IMR-90 (cell line): ENCODE measurements at regions not wholly inside any gene's neighbourhood (a gene's known extent, or its start where the extent isn't known, plus 50 kb on each side); places are given as distances from the start of the nearest gene placed in this dataset.

ENCODE experiments used
- ATAC-seq: fragments of 200-7000 bp; cut with Tn5 transposase; 2 replicates; pipeline ENCODE4 v1.9.1; 2020; ENCODE audit warnings: low read depth, mild to moderate bottlenecking, moderate library complexity
- BruUV-seq: library from RNA; stranded (reverse); fragments of 400-500 nt; replicated peaks from 2 replicates; lab custom pipeline; 2021; lab: Mats Ljungman, UMichigan
- CTCF ChIA-PET: fragments of 300-600 bp; formaldehyde crosslinking; extraction: SDS; loops from one replicate; lab custom pipeline; 2021; ENCODE audit warnings: antibody characterized with exemption; lab: Yijun Ruan, JAX
- POLR2A ChIA-PET: fragments of 300-600 bp; sonication (Branson Sonifier 250); formaldehyde crosslinking; loops from one replicate; lab custom pipeline; 2022; ENCODE audit warnings: antibody characterized with exemption; ENCODE audit not compliant: unreplicated experiment; lab: Charles Lee
- DNase-seq: peaks from one replicate; pipeline ENCODE4 v3.0.0; 2013
- H2AFZ ChIP-seq: replicated peaks from 2 replicates; pipeline ENCODE3; 2013; ENCODE audit warnings: low read length, mild to moderate bottlenecking; ENCODE audit not compliant: poor library complexity
- H2AK5ac ChIP-seq: 2 replicates; pipeline ENCODE4 v1.6.1; 2013; ENCODE audit warnings: low read depth, low read length, inconsistent platforms
- H2AK9ac ChIP-seq: replicated peaks from 2 replicates; pipeline ENCODE3; 2013; ENCODE audit warnings: mild to moderate bottlenecking, low read depth, low read length, moderate library complexity; ENCODE audit not compliant: poor library complexity
- H2BK120ac ChIP-seq: 2 replicates; pipeline ENCODE4 v1.6.1; 2013; ENCODE audit warnings: low read depth, low read length, inconsistent platforms
- H2BK15ac ChIP-seq: 3 replicates; pipeline ENCODE4 v1.6.1; 2013; ENCODE audit warnings: low read depth, low read length, inconsistent platforms
- H2BK20ac ChIP-seq: 2 replicates; pipeline ENCODE4 v1.6.1; 2013; ENCODE audit warnings: low read depth, mild to moderate bottlenecking, inconsistent platforms, low read length, moderate library complexity
- H2BK5ac ChIP-seq: 2 replicates; pipeline ENCODE4 v1.6.1; 2013; ENCODE audit warnings: mild to moderate bottlenecking, low read depth, low read length, inconsistent platforms; ENCODE audit not compliant: poor library complexity, severe bottlenecking
- H3K14ac ChIP-seq: replicated peaks from 2 replicates; pipeline ENCODE4 v1.6.1; 2013; ENCODE audit warnings: low read depth, low read length, inconsistent platforms
- H3K18ac ChIP-seq: 2 replicates; pipeline ENCODE4 v1.6.1; 2013; ENCODE audit warnings: low read depth, low read length, control low read depth
- H3K23ac ChIP-seq: 2 replicates; pipeline ENCODE4 v1.6.1; 2013; ENCODE audit warnings: low read depth, low read length, inconsistent platforms
- H3K27ac ChIP-seq: 2 replicates; pipeline ENCODE4 v1.5.1; 2013; ENCODE audit warnings: mild to moderate bottlenecking, control low read depth, low read length; ENCODE audit not compliant: insufficient read depth
- H3K27me3 ChIP-seq: 2 replicates; pipeline ENCODE4 v1.6.1; 2013; ENCODE audit warnings: low read length; ENCODE audit not compliant: control insufficient read depth, insufficient read depth
- H3K36me3 ChIP-seq: 2 replicates; pipeline ENCODE4 v1.6.1; 2013; ENCODE audit warnings: low read length, mixed read lengths; ENCODE audit not compliant: control insufficient read depth, insufficient read depth
- H3K4ac ChIP-seq: 2 replicates; pipeline ENCODE4 v1.6.1; 2013; ENCODE audit warnings: low read depth, low read length, inconsistent platforms
- H3K4me1 ChIP-seq: 2 replicates; pipeline ENCODE4 v1.6.1; 2013; ENCODE audit warnings: low read length, mixed read lengths; ENCODE audit not compliant: control insufficient read depth, insufficient read depth
- H3K4me2 ChIP-seq: 2 replicates; pipeline ENCODE4 v1.6.1; 2013; ENCODE audit warnings: low read depth, mild to moderate bottlenecking, control low read depth, low read length, moderate library complexity
- H3K4me3 ChIP-seq: 2 replicates; pipeline ENCODE4 v1.5.1; 2013; ENCODE audit warnings: low read depth, mild to moderate bottlenecking, control low read depth, low read length, moderate library complexity; ENCODE audit not compliant: insufficient read depth
- H3K56ac ChIP-seq: 2 replicates; pipeline ENCODE4 v1.6.1; 2013; ENCODE audit warnings: low read length, inconsistent platforms; ENCODE audit not compliant: insufficient read depth; ENCODE audit errors: extremely low read depth
- H3K79me1 ChIP-seq, 2 experiments: 2 replicates each; pipeline ENCODE4 v1.6.1; 2013; ENCODE audit warnings: low read length in 2 of 2, inconsistent platforms in 1 of 2, low read depth in 1 of 2
- H3K9ac ChIP-seq: 2 replicates; pipeline ENCODE4 v1.6.1; 2013; ENCODE audit warnings: low read depth, low read length, control low read depth
- H3K9me1 ChIP-seq: 2 replicates; pipeline ENCODE4 v1.6.1; 2013; ENCODE audit warnings: low read length, inconsistent platforms; ENCODE audit not compliant: insufficient read depth
- H3K9me3 ChIP-seq: 2 replicates; pipeline ENCODE4 v1.6.1; 2013; ENCODE audit warnings: low read length; ENCODE audit not compliant: control insufficient read depth, insufficient read depth
- H4K20me1 ChIP-seq: 2 replicates; pipeline ENCODE4 v1.6.1; 2013; ENCODE audit warnings: low read length, inconsistent platforms; ENCODE audit not compliant: insufficient read depth
- H4K5ac ChIP-seq: 2 replicates; pipeline ENCODE4 v1.6.1; 2013; ENCODE audit warnings: mild to moderate bottlenecking, low read depth, low read length, control low read depth
- H4K8ac ChIP-seq, 2 experiments: 2 replicates each; pipeline ENCODE4 v1.6.1; 2013; ENCODE audit warnings: low read depth in 2 of 2, low read length in 2 of 2, control low read depth in 1 of 2, inconsistent platforms in 1 of 2
- H4K91ac ChIP-seq: 2 replicates; pipeline ENCODE4 v1.6.1; 2013; ENCODE audit warnings: low read depth, low read length, inconsistent platforms; ENCODE audit not compliant: insufficient read depth
- CTCF ChIP-seq: conservative IDR thresholded peaks from 2 replicates; pipeline ENCODE4 v1.5.1; 2012; ENCODE audit warnings: mild to moderate bottlenecking, low read depth, low read length, improper control_type of control experiment
- MAFK ChIP-seq: IDR thresholded peaks from 2 replicates; pipeline ENCODE4 v1.6.1; 2012; ENCODE audit warnings: low read depth, low read length, improper control_type of control experiment
- WGBS, 2 experiments: methylation state at CpG; one replicate each; pipeline versions ENCODE4 v1.1.5 to v1.1.7; 2013; ENCODE audit warnings: missing lambda C conversion rate in 2 of 2; ENCODE audit not compliant: insufficient read length in 1 of 2; ENCODE audit errors: extremely low coverage in 2 of 2; 5-methylcytosine and 5-hydroxymethylcytosine counted together
- dilution Hi-C: fragments of 300-500 bp; cut with HindIII; formaldehyde crosslinking; loops from one replicate; pipeline ENCODE4 v1.14.3; 2018; ENCODE audit warnings: low sequenced_read_pairs; ENCODE audit not compliant: unreplicated experiment
- in situ Hi-C: fragments of 300-500 bp; cut with MboI; formaldehyde crosslinking; loops from 3 replicates; pipeline ENCODE4 v1.14.3; 2019; ENCODE audit warnings: low sequenced_read_pairs, inconsistent platforms, mixed read lengths
- intact Hi-C: fragments of 100-400 bp; cut with micrococcal nuclease; formaldehyde crosslinking; loops from 2 replicates; pipeline ENCODE4 v1.10.0; 2022

- in situ Hi-C loops: no loop called here
- Histone ChIP-seq H4K5ac (no peak overlapping the region), H4K8ac (no peak overlapping the region), H3K9me3 (peaks cover 2% of the 10 kb centered on the region; the same call in 1 of the 2 replicates), H2BK15ac (no peak overlapping the region), H3K79me1 (no peaks in the 10 kb centered on the region), H3K23ac (no peak overlapping the region), H4K20me1 (no peaks in the 10 kb centered on the region), H2AK9ac (no peak overlapping the region), H3K9me1 (no peaks in the 10 kb centered on the region), H3K4ac (no peak overlapping the region), H3K27me3 (no peaks in the 10 kb centered on the region), H3K36me3 (no peaks in the 10 kb centered on the region), H3K4me1 (no peaks in the 10 kb centered on the region), H2BK5ac (no peak overlapping the region), H3K18ac (no peak overlapping the region), H2BK20ac (no peak overlapping the region), H4K91ac (no peak overlapping the region), H3K14ac (no peak overlapping the region), H3K56ac (no peak overlapping the region), H2AK5ac (no peak overlapping the region), H2BK120ac (no peak overlapping the region), H3K27ac (no peak overlapping the region), H2AFZ (no peak overlapping the region), H3K9ac (no peak overlapping the region), H3K4me2 (no peak overlapping the region), H3K4me3 (no peak overlapping the region)
- CTCF ChIA-PET: no interaction called here
- POLR2A ChIA-PET: no interaction called here
- ATAC-seq: no peak
- dilution Hi-C loops: no loop called here
- no TSS peak for BruUV-seq
- WGBS, 2 experiments: no CpG with 5 or more reads among the region's 3 CpGs
- TF ChIP-seq MAFK (peak; percentile 76), CTCF (no peak)
- DNase-seq: no peak
- intact Hi-C loops: no loop called here
Observed at GRCh38 chr18:41315134-41315533, 639.9 kb upstream of the PIK3C3 start.
